ENCODE measurements at regions not wholly inside any gene's neighbourhood (a gene's known extent, or its start where the extent isn't known, plus 50 kb on each side); places are given as distances from the start of the nearest gene placed in this dataset.

GRCh38 chr4:26030780-26031179, 116.8 kb downstream of the SMIM20 start:
- WGBS (ENCODE audit: extremely low coverage, insufficient coverage, low lambda C conversion rate) = no CpG with 5 or more reads among the region's 8 CpGs
- no peak overlapping the region for H3K23ac ChIP-seq (ENCODE audit: low read length)

GRCh38 chr4:26031704-26032103, 117.7 kb downstream of the SMIM20 start:
- Histone ChIP-seq H3K27me3 (ENCODE audit: insufficient read depth, low read length, poor library complexity) (no peaks in the 10 kb centered on the region), H4K5ac (ENCODE audit: low read length) (no peak overlapping the region), H3K23ac (ENCODE audit: low read length) (no peak overlapping the region), H3K4me2 (ENCODE audit: low read length) (no peak overlapping the region), H3K79me2 (ENCODE audit: control insufficient read depth, insufficient read depth, low read length) (no peaks in the 10 kb centered on the region), H2BK15ac (replicated peaks; ENCODE audit: low read depth) (no peak overlapping the region), H2BK5ac (ENCODE audit: low read length) (no peak overlapping the region), H3K9ac (ENCODE audit: low read length) (no peak overlapping the region), H3K56ac (ENCODE audit: low read length) (no peak overlapping the region), H2BK120ac (ENCODE audit: low read depth, low read length) (no peak overlapping the region), H3K36me3 (ENCODE audit: control insufficient read depth, insufficient read depth, low read length) (no peaks in the 10 kb centered on the region), H3K79me1 (ENCODE audit: low read length) (no peaks in the 10 kb centered on the region), H3K4me3 (ENCODE audit: low read length) (no peak overlapping the region), H3K4ac (ENCODE audit: low read depth, low read length) (no peak overlapping the region), H3K4me1 (ENCODE audit: control insufficient read depth, low read depth, low read length) (peaks cover 9% of the 10 kb centered on the region), H3K18ac (ENCODE audit: low read length) (no peak overlapping the region), H4K8ac (ENCODE audit: low read depth, low read length) (no peak overlapping the region), H2AK5ac (ENCODE audit: low read length) (no peak overlapping the region), H3K27ac (ENCODE audit: low read depth, low read length) (no peak overlapping the region)
- no CpG with 5 or more reads among the region's 4 CpGs for WGBS (ENCODE audit: extremely low coverage, insufficient coverage, low lambda C conversion rate)
- no peak for DNase-seq

More at GRCh38 chr4:26030780-26031179, 116.8 kb downstream of the SMIM20 start:
- H2BK5ac ChIP-seq (ENCODE audit: low read length) = no peak overlapping the region
- no peak overlapping the region for H3K4me3 ChIP-seq (ENCODE audit: low read length)
- peaks cover 9% of the 10 kb centered on the region for H3K4me1 ChIP-seq (ENCODE audit: control insufficient read depth, low read depth, low read length)
- H3K27me3 ChIP-seq (ENCODE audit: insufficient read depth, low read length, poor library complexity) = no peaks in the 10 kb centered on the region
- H3K9ac ChIP-seq (ENCODE audit: low read length) = peak overlapping the region; percentile 13
- no peak overlapping the region for H3K27ac ChIP-seq (ENCODE audit: low read depth, low read length)
- DNase-seq = no peak
- no peaks in the 10 kb centered on the region for H3K79me1 ChIP-seq (ENCODE audit: low read length)
- no peak overlapping the region for H4K5ac ChIP-seq (ENCODE audit: low read length)
- H2BK120ac ChIP-seq (ENCODE audit: low read depth, low read length) = no peak overlapping the region
- no peaks in the 10 kb centered on the region for H3K36me3 ChIP-seq (ENCODE audit: control insufficient read depth, insufficient read depth, low read length)
- H2BK15ac ChIP-seq (replicated peaks; ENCODE audit: low read depth) = no peak overlapping the region
- H3K4me2 ChIP-seq (ENCODE audit: low read length) = no peak overlapping the region
- H4K8ac ChIP-seq (ENCODE audit: low read depth, low read length) = no peak overlapping the region
- H3K56ac ChIP-seq (ENCODE audit: low read length) = peak overlapping the region; percentile 67
- H3K79me2 ChIP-seq (ENCODE audit: control insufficient read depth, insufficient read depth, low read length) = no peaks in the 10 kb centered on the region
- no peak overlapping the region for H3K18ac ChIP-seq (ENCODE audit: low read length)
- H2AK5ac ChIP-seq (ENCODE audit: low read length) = no peak overlapping the region
- no peak overlapping the region for H3K4ac ChIP-seq (ENCODE audit: low read depth, low read length)

GRCh38 chr4:26032142-26032541, 118.1 kb downstream of the SMIM20 start:
- H3K9ac ChIP-seq (ENCODE audit: low read length) = no peak overlapping the region
- H2BK15ac ChIP-seq (replicated peaks; ENCODE audit: low read depth) = no peak overlapping the region
- no peak overlapping the region for H3K4me3 ChIP-seq (ENCODE audit: low read length)
- H4K5ac ChIP-seq (ENCODE audit: low read length) = no peak overlapping the region
- no peak overlapping the region for H3K27ac ChIP-seq (ENCODE audit: low read depth, low read length)
- peaks cover 9% of the 10 kb centered on the region for H3K4me1 ChIP-seq (ENCODE audit: control insufficient read depth, low read depth, low read length)
- no peak overlapping the region for H2BK120ac ChIP-seq (ENCODE audit: low read depth, low read length)
- H3K36me3 ChIP-seq (ENCODE audit: control insufficient read depth, insufficient read depth, low read length) = no peaks in the 10 kb centered on the region
- no peak overlapping the region for H2AK5ac ChIP-seq (ENCODE audit: low read length)
- no peak overlapping the region for H4K8ac ChIP-seq (ENCODE audit: low read depth, low read length)
- no peak overlapping the region for H3K4me2 ChIP-seq (ENCODE audit: low read length)
- no CpG with 5 or more reads among the region's 6 CpGs for WGBS (ENCODE audit: extremely low coverage, insufficient coverage, low lambda C conversion rate)
- no peak for DNase-seq
- H2BK5ac ChIP-seq (ENCODE audit: low read length) = no peak overlapping the region
- no peak overlapping the region for H3K4ac ChIP-seq (ENCODE audit: low read depth, low read length)
- H3K79me2 ChIP-seq (ENCODE audit: control insufficient read depth, insufficient read depth, low read length) = no peaks in the 10 kb centered on the region
- H3K79me1 ChIP-seq (ENCODE audit: low read length) = no peaks in the 10 kb centered on the region
- no peak overlapping the region for H3K18ac ChIP-seq (ENCODE audit: low read length)
- no peak overlapping the region for H3K23ac ChIP-seq (ENCODE audit: low read length)
- H3K56ac ChIP-seq (ENCODE audit: low read length) = peak overlapping the region; percentile 18
- no peaks in the 10 kb centered on the region for H3K27me3 ChIP-seq (ENCODE audit: insufficient read depth, low read length, poor library complexity)

GRCh38 chr4:26032630-26033317, 118.8 kb downstream of the SMIM20 start:
- H3K23ac ChIP-seq (ENCODE audit: low read length) = no peak overlapping the region

GRCh38 chr4:26033389-26033788, 119.4 kb downstream of the SMIM20 start:
- H3K4me2 ChIP-seq (ENCODE audit: low read length) = no peak overlapping the region
- H3K4me1 ChIP-seq (ENCODE audit: control insufficient read depth, low read depth, low read length) = peaks cover 9% of the 10 kb centered on the region
- DNase-seq = no peak
- H3K4ac ChIP-seq (ENCODE audit: low read depth, low read length) = no peak overlapping the region
- no peak overlapping the region for H3K56ac ChIP-seq (ENCODE audit: low read length)
- H3K36me3 ChIP-seq (ENCODE audit: control insufficient read depth, insufficient read depth, low read length) = no peaks in the 10 kb centered on the region
- H4K8ac ChIP-seq (ENCODE audit: low read depth, low read length) = no peak overlapping the region
- no peaks in the 10 kb centered on the region for H3K79me1 ChIP-seq (ENCODE audit: low read length)
- WGBS (ENCODE audit: extremely low coverage, insufficient coverage, low lambda C conversion rate) = no CpG with 5 or more reads among the region's 1 CpG
- no peak overlapping the region for H3K9ac ChIP-seq (ENCODE audit: low read length)
- H3K79me2 ChIP-seq (ENCODE audit: control insufficient read depth, insufficient read depth, low read length) = no peaks in the 10 kb centered on the region
- H4K5ac ChIP-seq (ENCODE audit: low read length) = no peak overlapping the region
- no peak overlapping the region for H3K4me3 ChIP-seq (ENCODE audit: low read length)
- no peaks in the 10 kb centered on the region for H3K27me3 ChIP-seq (ENCODE audit: insufficient read depth, low read length, poor library complexity)
- no peak overlapping the region for H3K18ac ChIP-seq (ENCODE audit: low read length)
- no peak overlapping the region for H2BK15ac ChIP-seq (replicated peaks; ENCODE audit: low read depth)
- H3K27ac ChIP-seq (ENCODE audit: low read depth, low read length) = no peak overlapping the region
- H2BK5ac ChIP-seq (ENCODE audit: low read length) = no peak overlapping the region
- no peak overlapping the region for H3K23ac ChIP-seq (ENCODE audit: low read length)
- no peak overlapping the region for H2BK120ac ChIP-seq (ENCODE audit: low read depth, low read length)
- no peak overlapping the region for H2AK5ac ChIP-seq (ENCODE audit: low read length)

More at GRCh38 chr4:26032630-26033317, 118.8 kb downstream of the SMIM20 start:
- H2BK15ac ChIP-seq (replicated peaks; ENCODE audit: low read depth) = no peak overlapping the region
- no peak overlapping the region for H4K8ac ChIP-seq (ENCODE audit: low read depth, low read length)
- no peak overlapping the region for H3K4me3 ChIP-seq (ENCODE audit: low read length)
- H3K27ac ChIP-seq (ENCODE audit: low read depth, low read length) = no peak overlapping the region
- H2BK5ac ChIP-seq (ENCODE audit: low read length) = no peak overlapping the region
- no peak overlapping the region for H3K4me2 ChIP-seq (ENCODE audit: low read length)
- DNase-seq = no peak
- no CpG with 5 or more reads among the region's 7 CpGs for WGBS (ENCODE audit: extremely low coverage, insufficient coverage, low lambda C conversion rate)
- H4K5ac ChIP-seq (ENCODE audit: low read length) = no peak overlapping the region
- H3K27me3 ChIP-seq (ENCODE audit: insufficient read depth, low read length, poor library complexity) = no peaks in the 10 kb centered on the region
- H3K79me1 ChIP-seq (ENCODE audit: low read length) = no peaks in the 10 kb centered on the region
- no peak overlapping the region for H2BK120ac ChIP-seq (ENCODE audit: low read depth, low read length)
- no peak overlapping the region for H3K4ac ChIP-seq (ENCODE audit: low read depth, low read length)
- H3K18ac ChIP-seq (ENCODE audit: low read length) = no peak overlapping the region
- peaks cover 9% of the 10 kb centered on the region for H3K4me1 ChIP-seq (ENCODE audit: control insufficient read depth, low read depth, low read length)
- H3K9ac ChIP-seq (ENCODE audit: low read length) = no peak overlapping the region
- no peaks in the 10 kb centered on the region for H3K79me2 ChIP-seq (ENCODE audit: control insufficient read depth, insufficient read depth, low read length)
- no peak overlapping the region for H2AK5ac ChIP-seq (ENCODE audit: low read length)
- H3K36me3 ChIP-seq (ENCODE audit: control insufficient read depth, insufficient read depth, low read length) = no peaks in the 10 kb centered on the region
- H3K56ac ChIP-seq (ENCODE audit: low read length) = no peak overlapping the region

- no peak overlapping the region for H2BK120ac ChIP-seq (ENCODE audit: low read depth, low read length)
- H3K4me1 ChIP-seq (ENCODE audit: control insufficient read depth, low read depth, low read length) = peaks cover 5% of the 10 kb centered on the region
- WGBS (ENCODE audit: extremely low coverage, insufficient coverage, low lambda C conversion rate) = no CpG with 5 or more reads among the region's 2 CpGs
Measured at GRCh38 chr4:26034849-26035248, 120.8 kb downstream of the SMIM20 start.

More at GRCh38 chr4:26034849-26035248, 120.8 kb downstream of the SMIM20 start:
- no peak overlapping the region for H2BK15ac ChIP-seq (replicated peaks; ENCODE audit: low read depth)
- DNase-seq = no peak
- H2AK5ac ChIP-seq (ENCODE audit: low read length) = no peak overlapping the region
- no peak overlapping the region for H3K9ac ChIP-seq (ENCODE audit: low read length)
- H3K27ac ChIP-seq (ENCODE audit: low read depth, low read length) = no peak overlapping the region
- no peak overlapping the region for H4K8ac ChIP-seq (ENCODE audit: low read depth, low read length)
- H3K79me2 ChIP-seq (ENCODE audit: control insufficient read depth, insufficient read depth, low read length) = no peaks in the 10 kb centered on the region
- no peak overlapping the region for H2BK5ac ChIP-seq (ENCODE audit: low read length)
- no peak overlapping the region for H3K23ac ChIP-seq (ENCODE audit: low read length)
- no peak overlapping the region for H3K56ac ChIP-seq (ENCODE audit: low read length)
- no peak overlapping the region for H3K4me3 ChIP-seq (ENCODE audit: low read length)
- no peaks in the 10 kb centered on the region for H3K36me3 ChIP-seq (ENCODE audit: control insufficient read depth, insufficient read depth, low read length)
- H3K4me2 ChIP-seq (ENCODE audit: low read length) = no peak overlapping the region
- H4K5ac ChIP-seq (ENCODE audit: low read length) = no peak overlapping the region
- no peaks in the 10 kb centered on the region for H3K79me1 ChIP-seq (ENCODE audit: low read length)
- H3K27me3 ChIP-seq (ENCODE audit: insufficient read depth, low read length, poor library complexity) = no peaks in the 10 kb centered on the region
- H3K18ac ChIP-seq (ENCODE audit: low read length) = no peak overlapping the region
- H3K4ac ChIP-seq (ENCODE audit: low read depth, low read length) = no peak overlapping the region

Measured in mesendoderm (in vitro differentiated cells).